ENCODE measurements at regions not wholly inside any gene's neighbourhood (a gene's known extent, or its start where the extent isn't known, plus 50 kb on each side); places are given as distances from the start of the nearest gene placed in this dataset.

DNA sequence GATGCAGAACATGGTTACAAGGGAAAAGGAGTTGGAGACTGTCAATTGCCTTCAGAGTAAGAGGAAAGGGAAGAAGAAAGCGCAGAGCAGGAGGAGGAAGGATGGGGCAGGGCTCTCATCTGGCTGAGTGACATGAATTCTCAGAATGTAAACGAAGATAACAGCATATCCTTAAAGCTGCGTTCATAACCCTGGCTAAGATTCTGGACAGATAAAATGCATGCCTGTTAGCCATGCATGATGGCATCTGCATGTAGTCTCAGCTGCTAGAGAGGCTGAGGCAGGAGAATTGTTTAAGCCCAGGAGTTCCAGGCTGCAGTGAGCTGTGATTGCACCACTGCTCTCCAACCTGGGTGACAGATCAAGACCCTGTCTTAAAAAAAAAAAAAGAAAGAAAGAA lies 493.5 kb upstream of the PRKX start:
- DNase-seq: no peak

DNA sequence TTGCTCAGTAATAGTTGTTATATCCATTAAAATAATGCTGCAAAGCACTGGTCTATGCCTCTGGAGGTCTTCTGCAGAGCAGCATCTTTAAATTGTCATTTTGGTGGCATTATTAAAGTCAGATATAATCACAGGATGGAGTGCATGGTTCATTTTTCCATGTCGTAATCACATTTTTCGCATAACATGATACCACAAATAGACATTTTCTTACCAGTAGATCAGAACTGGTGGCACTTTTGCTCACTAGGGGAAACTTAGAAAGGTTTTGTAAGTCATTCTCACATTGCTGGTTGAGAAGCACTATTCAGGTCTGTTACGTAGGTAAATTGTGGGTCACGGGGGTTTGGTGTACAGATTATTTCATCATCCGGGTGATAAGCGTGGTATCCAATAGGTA lies 484.5 kb upstream of the PRKX start:
- DNase-seq: no peak

DNA sequence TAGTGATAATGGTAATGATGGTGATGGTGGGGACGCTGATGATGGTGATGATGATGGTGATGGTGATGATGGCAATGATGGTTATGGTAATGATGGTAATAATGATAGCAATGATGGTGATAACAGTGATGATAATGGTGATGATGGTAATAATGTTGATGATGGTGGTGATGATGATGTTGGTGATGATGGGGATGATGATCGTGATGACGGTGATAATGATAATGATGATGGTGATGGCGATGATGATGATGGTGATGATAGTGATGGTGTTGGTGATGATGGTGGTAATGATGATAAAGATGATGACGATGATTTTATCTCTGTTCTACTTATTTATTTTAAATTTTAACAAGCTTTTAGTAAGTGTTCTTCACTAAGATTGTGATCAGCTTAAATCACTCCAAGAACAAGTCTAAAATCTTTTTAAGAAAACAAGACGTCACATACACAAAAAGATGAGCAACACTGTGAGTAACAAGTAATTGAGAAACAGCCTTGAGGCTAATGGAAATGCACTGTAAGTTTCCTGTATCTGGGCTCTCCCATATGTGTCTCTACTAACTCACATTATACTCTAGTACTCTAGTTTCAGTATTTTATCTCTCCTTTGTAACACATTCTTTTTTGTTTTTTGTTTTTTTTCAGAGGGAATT lies 480.2 kb upstream of the PRKX start:
- no peak for DNase-seq

DNA sequence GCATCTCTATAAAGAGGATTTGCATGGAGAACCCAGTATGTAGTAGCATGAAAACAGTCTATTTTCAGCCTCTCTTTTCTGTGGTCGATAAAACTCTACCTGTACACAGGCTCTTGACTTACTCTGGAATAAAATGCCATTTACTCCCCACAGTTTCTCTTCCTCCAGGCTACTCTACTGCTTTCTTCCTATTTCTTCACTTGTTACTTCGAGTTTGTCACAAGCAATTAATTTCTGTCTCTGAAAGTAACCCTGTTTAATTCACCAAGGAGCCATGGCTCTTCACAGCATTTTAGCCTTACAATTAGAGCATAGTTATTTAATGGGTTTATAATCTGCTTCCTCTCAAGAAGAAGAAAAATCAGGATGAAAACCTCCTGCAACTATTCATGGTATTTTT lies 472.9 kb upstream of the PRKX start:
- DNase-seq: no peak

DNA sequence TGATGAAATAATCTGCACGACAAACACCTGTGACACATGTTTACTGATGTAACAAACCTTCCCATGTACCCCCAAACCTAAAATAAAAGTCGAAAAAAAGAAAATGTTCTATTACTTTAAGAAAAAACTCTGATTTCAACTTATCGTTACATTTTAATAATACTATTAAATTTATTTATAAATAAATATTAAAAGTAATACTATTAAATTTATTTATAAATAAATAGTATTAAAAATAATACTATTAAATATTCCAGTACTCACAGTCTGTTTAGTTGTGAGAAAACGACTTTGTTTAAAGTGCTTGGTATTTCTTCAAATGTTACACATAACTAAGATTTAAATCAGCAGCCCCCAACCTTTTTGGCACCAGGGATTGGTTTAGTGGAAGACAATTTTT lies 471.6 kb upstream of the PRKX start:
- DNase-seq: no peak

DNA sequence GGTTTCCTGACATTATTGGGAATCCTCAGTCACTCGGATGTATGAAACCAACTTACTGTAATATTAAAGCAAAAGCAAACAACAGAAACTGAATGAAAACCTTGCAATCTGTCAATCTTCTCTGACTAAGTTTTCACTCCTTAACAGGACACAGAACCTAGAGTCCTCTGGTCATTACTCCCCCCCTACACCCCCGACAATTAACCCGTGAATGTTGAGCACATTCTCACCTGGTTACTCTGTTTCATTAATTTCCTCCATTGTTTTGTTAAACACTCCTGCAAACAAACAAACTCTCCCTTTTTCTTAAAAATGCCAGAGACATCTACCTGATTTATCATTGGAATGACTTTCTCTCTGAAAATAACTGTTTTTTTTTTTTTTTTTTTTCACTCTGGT lies 469.0 kb upstream of the PRKX start:
- DNase-seq: no peak

DNA sequence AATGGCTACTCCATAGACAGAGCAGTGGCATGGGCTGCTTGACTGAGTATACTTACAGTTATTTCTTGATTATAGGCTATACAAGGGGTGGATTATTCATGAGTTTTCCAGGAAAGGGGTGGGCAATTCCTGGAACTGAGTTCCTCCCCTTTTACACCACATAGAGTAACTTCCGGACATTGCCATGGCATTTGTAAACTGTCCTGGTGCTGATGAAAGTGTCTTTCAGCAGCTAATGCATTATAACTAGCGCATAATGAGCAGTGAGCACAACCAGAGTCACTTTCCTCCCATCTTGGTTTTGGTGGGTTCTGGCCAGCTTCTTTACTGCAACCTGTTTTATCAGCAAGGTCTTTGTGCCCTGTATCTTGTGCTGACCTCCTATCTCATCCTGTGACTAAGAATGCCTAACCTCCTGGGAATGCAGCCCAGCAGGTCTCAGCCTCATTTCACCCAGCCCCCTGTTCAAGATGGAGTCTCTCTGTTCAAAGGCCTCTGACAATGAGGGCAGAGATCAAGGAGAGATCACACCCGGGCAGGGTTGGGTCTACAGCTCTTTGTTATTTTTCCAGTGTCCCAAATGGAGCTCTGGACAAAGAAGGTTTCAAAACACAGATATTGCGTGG lies 468.4 kb upstream of the PRKX start:
- no peak for DNase-seq

DNA sequence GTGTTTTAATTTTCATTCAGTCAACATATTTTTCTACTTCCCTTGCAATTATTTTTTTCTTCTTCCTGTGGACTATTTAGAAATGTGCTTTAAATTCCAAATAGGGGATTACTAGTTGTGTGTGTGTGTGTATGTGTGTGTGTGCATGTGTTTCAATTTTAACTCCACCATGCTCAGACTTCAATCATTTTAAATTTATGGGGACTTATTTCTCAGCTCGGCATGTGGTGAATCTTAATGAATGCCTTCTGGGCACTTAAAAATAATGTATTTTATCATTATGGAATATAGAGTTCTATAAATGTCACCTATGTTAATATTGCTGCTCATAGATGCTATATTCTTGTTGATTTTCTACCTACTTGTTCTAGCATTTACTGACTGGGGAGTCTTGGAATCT lies 465.6 kb upstream of the PRKX start:
- no peak for DNase-seq

DNA sequence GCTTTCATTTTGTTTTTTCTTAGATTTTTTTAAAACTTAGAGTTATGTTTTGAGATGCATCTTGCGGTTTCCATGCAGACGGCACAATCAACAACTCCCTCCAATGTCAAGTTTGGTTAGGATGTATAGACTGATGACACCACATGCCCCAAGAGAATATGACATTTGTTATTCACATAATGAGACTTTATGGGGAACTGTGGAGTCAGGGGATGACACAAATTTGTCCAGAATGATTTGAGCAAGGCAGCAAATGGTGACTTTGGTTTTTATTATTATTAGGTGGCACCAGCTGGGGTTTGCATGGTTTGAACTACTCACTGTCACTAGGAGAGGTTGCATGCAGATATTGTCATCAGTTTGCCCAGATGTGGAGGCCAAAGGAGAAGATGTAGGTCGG lies 461.8 kb upstream of the PRKX start:
- DNase-seq: no peak

DNA sequence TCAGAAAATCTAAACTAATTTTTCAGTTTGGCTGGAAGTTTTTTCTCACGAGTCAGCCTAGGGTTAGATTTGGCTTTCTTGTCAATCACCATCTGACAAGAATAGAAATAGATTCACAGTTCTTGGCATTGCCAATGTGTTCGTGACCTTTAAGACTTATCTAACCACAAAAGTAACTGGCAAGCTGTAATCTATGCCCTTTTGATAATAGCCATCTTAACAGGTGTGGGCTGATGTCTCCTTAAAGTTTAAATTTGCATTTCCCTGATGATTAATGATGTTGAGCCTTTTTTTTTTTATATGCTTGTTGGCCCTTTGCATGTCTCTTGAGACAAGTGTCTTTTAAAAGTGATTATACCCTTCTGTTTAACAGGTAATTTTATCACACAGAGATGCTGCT lies 460.3 kb upstream of the PRKX start:
- no peak for DNase-seq

DNA sequence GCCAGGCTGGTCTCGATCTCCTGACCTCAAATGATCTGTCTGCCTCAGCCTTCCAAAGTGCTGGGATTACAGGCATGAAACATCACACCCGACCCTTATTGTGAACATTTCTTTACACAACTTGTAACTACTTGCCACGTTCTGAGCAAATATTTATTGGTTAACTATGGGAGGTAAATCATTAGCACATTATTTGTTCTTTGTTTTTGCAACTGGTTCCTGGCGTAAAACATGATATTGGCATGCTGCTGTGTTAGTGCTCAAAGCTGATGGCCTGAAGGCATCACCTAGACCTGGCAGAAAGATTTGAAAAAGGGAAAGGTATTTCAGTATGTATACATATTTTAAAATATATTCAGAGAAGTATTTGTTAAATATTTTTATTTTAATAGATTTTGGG lies 438.3 kb upstream of the PRKX start:
- DNase-seq: no peak

DNA sequence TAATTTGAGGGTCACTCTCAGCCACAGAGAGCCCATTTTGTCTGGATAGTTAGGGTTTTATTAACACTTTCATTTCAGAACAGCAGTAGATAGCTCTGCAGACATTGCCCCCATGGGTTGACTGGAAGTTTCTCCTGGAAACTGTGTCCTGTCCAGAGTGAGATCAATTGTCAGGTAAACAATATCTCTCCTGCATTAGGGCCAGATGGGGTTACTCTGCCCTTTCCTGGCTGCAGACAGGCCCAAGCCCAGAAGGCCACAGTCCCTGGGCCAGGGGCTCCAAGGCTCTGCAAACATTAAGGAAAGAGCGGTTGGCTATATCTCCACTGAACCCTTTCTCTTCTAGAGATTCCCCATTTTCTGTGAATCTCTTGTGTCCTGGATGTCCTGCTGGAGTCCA lies 436.8 kb upstream of the PRKX start:
- no peak for DNase-seq

DNA sequence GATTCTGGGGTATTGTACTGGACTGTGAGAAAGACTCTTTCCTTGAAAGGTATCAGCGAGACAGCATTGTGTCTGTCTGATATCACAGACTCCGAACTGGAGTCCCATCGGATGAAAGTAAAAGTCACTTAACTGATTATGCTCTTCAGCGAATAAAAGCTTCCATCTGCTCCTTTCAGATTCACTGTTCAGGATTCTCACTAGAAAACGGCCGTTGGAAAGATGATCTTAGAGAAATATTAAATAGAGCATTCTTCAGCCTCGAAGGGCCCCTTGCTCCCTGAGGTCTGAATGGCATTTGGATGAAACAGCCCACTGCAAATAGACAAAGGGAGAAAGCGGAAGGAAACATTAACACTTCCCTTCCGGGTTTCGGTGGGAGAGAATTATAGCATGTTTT lies 416.2 kb upstream of the PRKX start:
- no peak for DNase-seq

DNA sequence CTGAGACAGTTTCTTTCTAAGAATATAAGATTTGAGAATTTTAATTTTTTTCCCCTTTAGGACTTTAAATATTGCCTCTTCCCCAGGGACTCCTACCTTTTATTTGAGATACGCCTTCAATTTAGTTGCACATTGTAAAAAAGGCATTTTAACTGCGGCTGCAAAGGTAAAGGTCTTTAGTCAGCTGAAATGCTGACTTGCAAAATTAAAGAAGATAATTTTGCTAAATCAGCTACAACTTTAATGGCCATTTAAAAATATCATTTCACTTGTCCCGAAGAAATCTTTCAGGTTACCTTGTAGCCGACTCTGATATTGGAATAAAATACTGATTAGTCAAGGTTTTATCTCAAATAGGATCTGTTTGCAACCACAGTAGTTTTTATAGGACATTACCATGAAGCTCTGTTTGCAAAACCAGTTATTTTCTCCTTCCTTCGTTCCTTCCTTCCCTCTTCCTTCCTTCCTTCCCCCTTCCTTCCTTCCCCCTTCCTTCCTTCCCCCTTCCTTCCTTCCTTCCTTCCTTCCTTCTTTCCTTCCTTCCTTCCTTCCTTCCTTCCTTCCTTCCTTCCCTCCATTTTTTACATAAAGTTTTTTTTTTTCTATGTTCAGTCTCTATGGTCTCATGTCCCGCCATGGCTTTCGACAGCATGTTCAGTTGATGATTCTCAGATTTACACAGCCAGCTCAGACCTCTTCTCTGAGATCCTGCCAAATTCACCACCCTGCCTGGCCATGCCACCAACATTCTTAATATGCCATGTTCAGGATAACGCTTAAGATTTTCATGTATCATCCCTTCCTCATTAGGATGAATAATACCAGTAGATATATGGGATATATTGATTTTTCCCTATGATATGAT lies 405.4 kb upstream of the PRKX start:
- no peak for DNase-seq

DNA sequence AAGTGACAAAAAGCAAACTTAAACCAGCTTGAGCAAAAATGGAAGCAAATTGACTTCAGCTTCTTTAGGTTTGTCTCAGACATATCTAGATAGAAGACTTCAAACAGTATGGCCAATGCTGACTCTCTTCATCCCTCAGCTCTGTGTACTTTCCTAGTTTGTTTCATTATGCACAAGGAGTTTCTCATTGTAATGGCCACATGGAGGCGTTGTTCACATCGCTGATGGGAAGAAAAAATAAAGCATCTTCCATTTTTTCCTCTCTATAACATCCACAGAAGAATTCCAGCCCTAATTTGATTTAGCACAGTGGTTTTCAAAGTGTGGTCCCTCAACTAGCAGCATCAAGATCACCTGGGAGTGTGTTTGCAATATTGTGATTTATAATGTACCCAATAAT lies 397.5 kb upstream of the PRKX start:
- DNase-seq: no peak

DNA sequence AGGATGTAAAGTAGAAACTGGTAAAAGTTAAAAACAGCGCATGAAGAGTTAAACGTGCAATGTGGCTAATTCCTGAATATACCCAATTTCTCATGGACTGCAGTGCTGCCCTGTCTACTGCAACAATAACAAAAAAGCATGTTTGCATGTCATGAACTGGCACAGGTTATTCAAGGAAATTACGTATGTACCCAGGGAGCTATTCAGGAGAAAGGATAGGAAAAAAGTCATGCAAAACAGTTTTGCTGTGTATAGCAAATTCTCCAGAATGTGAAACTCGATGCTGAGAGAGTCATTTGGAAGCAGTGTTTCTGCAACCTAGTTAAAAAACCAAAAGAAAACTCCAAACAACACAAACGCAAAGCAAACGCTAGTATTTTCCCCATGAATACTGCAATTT lies 381.5 kb upstream of the PRKX start:
- DNase-seq: no peak

DNA sequence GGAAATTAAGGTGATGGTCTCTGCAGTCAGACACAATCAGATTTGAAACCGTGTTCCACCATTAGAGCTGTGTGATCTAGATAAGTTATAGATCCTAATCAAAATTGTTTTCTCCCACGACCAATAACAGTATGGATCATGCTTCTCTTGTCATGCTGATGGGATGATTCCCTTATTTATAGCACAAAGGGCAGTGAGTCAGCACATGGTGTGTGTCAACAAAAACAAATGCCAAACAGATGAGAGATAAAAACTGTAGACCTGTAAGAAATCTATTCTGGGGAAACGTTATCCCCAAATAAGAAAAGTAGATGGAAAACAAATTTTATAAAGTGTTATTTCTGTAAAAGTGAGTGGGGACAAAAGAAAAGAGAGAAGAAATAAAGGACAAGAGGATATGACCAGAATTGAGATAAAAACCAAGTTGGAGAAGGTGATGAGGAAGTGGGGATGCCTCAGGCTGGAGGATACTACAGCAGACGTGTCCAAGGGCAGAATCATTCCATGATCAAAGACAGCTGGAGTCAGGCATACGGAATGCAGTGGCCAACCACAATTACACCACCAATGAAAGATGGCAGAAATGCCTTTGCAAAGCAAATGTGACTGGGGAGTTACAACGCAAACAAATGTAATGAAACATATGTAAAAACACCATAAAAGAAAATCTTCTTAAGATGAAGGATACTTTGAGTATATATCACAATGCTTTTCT lies 377.8 kb upstream of the PRKX start:
- no peak for DNase-seq

DNA sequence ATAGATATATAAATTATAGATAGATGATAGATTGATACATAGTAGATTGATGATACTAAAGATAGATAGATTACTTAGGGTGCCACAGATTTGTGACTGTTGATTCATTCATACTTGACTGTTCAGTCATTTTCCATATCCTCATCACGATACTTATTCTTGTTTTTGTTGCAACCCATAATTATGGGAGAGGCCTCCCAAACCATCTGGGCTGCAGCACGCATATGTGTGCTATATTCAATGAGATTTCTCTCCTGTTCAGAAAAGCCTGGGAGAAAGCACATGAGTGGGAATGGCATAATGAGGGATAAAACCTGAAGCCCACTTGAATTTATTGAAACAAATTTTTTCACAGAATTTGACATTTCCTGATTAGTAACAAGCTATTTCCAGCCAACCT lies 346.4 kb upstream of the PRKX start:
- DNase-seq: no peak

DNA sequence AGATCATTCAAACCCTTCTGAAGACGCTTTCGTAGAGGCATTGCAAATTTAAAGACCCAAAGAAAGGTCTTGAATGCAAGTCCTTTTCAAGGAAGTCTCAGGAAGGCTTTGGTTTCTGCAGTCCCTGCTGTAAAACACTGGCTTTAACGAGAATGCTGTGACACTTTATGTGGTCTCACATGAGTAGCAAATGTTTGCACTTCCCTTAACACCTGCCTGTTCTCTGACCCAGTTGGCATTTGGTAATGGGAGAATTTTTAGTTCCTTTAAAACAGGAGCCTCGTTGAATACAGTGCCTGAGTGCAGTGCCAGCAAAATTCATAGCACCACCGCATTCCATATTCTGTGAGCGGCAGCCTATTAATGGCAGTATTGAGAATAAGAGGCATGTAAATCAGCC lies 330.5 kb upstream of the PRKX start:
- DNase-seq: no peak

DNA sequence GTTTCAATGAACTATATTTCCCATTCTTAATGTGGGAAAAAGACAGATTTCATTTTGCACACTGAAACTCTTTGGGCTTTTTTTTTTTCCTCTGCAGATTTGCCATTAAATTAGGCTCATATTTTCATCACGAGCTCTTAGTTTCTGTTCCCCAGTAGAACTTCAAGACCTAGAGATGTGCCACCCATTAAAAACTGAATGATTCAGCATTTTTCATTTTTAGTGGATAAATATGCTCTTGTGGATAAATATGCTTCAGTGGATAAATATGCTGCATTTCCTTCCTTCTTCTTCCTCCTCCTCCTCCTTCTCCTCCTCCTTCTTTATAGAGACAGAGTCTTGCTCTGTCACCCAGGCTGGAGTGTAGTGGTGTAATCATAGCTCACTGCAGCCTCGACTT lies 322.4 kb upstream of the PRKX start:
- DNase-seq: no peak

DNA sequence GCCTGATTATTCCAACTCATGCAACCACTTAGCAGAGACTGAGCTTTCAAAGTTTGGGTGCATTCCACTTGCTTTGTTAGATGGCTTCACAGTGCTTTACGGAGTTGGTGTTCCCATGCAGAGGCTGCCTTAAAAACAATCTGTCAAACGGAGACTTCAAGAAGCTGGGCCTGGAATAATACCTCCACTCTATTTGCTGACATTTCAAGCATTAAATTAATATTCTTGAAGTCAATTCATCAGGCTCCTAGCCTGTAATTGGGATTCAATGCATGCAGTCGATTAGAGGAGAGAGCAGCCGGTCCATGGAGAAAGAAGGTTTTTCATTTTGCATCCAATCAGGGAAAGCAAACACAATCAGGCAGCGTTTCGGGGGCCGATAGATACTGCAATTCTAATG lies 314.7 kb upstream of the PRKX start:
- DNase-seq: no peak

DNA sequence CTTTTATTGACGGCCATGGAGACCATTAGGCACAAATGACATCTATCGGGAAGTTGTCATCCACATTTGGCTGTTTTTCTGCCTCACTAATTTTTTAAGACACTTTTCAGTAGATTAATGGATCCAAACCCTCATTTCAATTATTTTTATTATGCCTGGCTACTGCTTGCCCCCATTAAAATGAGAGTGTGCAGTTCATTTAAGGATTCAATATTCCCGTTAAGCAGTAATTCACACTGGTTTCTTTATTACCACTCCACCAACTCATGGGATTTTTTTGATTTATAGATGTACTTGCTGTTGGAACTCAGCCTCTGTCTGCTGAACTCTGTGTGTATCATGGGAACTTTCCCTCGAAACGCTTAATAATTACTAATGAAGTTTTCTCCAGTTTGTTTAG lies 291.8 kb upstream of the PRKX start:
- DNase-seq: no peak

DNA sequence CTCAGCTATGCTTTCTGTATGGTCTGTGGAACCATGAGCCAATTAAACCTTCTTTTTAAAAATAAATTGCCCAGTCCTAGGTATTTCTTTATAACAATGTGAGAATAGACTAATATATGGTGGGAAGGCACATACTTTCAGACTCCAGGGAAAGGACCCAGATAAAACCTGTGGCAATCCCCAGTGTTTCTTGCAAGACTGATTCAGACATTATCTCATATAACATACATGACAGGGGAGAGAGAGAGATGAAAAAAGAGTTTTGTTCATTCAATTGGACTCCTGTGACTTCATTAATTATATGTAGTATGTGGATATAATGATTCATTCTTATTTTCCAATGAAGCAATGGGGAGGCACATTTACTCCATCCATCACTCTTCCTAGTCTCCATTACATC lies 291.4 kb upstream of the PRKX start:
- no peak for DNase-seq

DNA sequence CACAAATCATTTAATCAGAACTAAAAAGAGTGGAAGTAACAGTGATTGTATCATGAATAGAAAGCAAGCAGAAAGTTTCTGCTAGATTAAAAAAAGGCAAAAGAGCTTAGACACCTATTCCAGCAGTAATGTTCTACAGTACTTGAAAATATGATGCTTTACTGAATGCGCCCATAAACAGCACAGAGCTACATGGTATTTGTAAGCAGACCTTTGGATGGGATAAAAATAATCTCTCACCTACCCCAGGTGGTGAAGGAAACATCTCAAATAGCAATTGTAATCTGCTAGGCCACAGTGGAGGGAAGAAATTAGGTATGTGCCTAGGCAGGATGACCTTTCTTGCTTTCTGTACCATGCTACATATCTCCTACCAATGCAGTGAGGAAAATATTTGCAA lies 280.9 kb upstream of the PRKX start:
- no peak for DNase-seq
